ENCODE measurements at regions not wholly inside any gene's neighbourhood (a gene's known extent, or its start where the extent isn't known, plus 50 kb on each side); places are given as distances from the start of the nearest gene placed in this dataset.

- H3K9me3 Mint-ChIP-seq: no peaks in the 10 kb centered on the region
- H3K4me3 Mint-ChIP-seq: no peak overlapping the region
- peaks cover 11% of the 10 kb centered on the region for H3K27me3 Mint-ChIP-seq (ENCODE audit: low read depth)
- no peaks in the 10 kb centered on the region for H3K36me3 Mint-ChIP-seq (ENCODE audit: low read depth)
- DNase-seq (ENCODE audit: low spot score): no peak
- H3K27ac Mint-ChIP-seq: no peak overlapping the region
- H3K4me1 Mint-ChIP-seq (ENCODE audit: low read depth): no peaks in the 10 kb centered on the region
These were observed 59.0 kb downstream of the RPS29 start for GRCh38 chr14:49527221-49527620.

- Mint-ChIP-seq H3K9me3 (no peaks in the 10 kb centered on the region), H3K27me3 (ENCODE audit: low read depth) (peaks cover 9% of the 10 kb centered on the region), H3K4me3 (no peak overlapping the region), H3K36me3 (ENCODE audit: low read depth) (no peaks in the 10 kb centered on the region), H3K4me1 (ENCODE audit: low read depth) (no peaks in the 10 kb centered on the region), H3K27ac (no peak overlapping the region)
- DNase-seq (ENCODE audit: low spot score): no peak
These were observed 60.1 kb downstream of the RPS29 start for GRCh38 chr14:49526101-49526500.

GRCh38 chr14:49516286-49516685, 69.9 kb downstream of the RPS29 start:
- Mint-ChIP-seq H3K36me3 (ENCODE audit: low read depth) (no peaks in the 10 kb centered on the region), H3K27me3 (ENCODE audit: low read depth) (no peaks in the 10 kb centered on the region), H3K27ac (no peak overlapping the region), H3K9me3 (no peaks in the 10 kb centered on the region), H3K4me3 (no peak overlapping the region), H3K4me1 (ENCODE audit: low read depth) (no peaks in the 10 kb centered on the region)
- no peak for DNase-seq (ENCODE audit: low spot score)

GRCh38 chr14:49512571-49512970, 73.6 kb downstream of the RPS29 start:
- H3K27ac Mint-ChIP-seq: no peak overlapping the region
- H3K27me3 Mint-ChIP-seq (ENCODE audit: low read depth): no peaks in the 10 kb centered on the region
- DNase-seq (ENCODE audit: low spot score): no peak
- H3K36me3 Mint-ChIP-seq (ENCODE audit: low read depth): no peaks in the 10 kb centered on the region
- no peaks in the 10 kb centered on the region for H3K9me3 Mint-ChIP-seq
- H3K4me1 Mint-ChIP-seq (ENCODE audit: low read depth): no peaks in the 10 kb centered on the region
- no peak overlapping the region for H3K4me3 Mint-ChIP-seq

GRCh38 chr14:49512147-49512551, 74.0 kb downstream of the RPS29 start:
- no peak for DNase-seq (ENCODE audit: low spot score)
- Mint-ChIP-seq H3K36me3 (ENCODE audit: low read depth) (no peaks in the 10 kb centered on the region), H3K4me3 (no peak overlapping the region), H3K9me3 (no peaks in the 10 kb centered on the region), H3K27me3 (ENCODE audit: low read depth) (no peaks in the 10 kb centered on the region), H3K4me1 (ENCODE audit: low read depth) (no peaks in the 10 kb centered on the region), H3K27ac (no peak overlapping the region)

GRCh38 chr14:49508124-49508523, 78.1 kb downstream of the RPS29 start:
- DNase-seq (ENCODE audit: low spot score): no peak
- Mint-ChIP-seq H3K4me3 (no peak overlapping the region), H3K27me3 (ENCODE audit: low read depth) (no peaks in the 10 kb centered on the region), H3K4me1 (ENCODE audit: low read depth) (peaks cover 3% of the 10 kb centered on the region), H3K9me3 (no peaks in the 10 kb centered on the region), H3K27ac (no peak overlapping the region), H3K36me3 (ENCODE audit: low read depth) (no peaks in the 10 kb centered on the region)

GRCh38 chr14:49506650-49507049, 79.5 kb downstream of the RPS29 start:
- DNase-seq (ENCODE audit: low spot score): no peak
- H3K4me3 Mint-ChIP-seq: no peak overlapping the region
- H3K4me1 Mint-ChIP-seq (ENCODE audit: low read depth): peaks cover 3% of the 10 kb centered on the region
- H3K27me3 Mint-ChIP-seq (ENCODE audit: low read depth): peaks cover 4% of the 10 kb centered on the region
- no peaks in the 10 kb centered on the region for H3K36me3 Mint-ChIP-seq (ENCODE audit: low read depth)
- H3K9me3 Mint-ChIP-seq: no peaks in the 10 kb centered on the region
- H3K27ac Mint-ChIP-seq: no peak overlapping the region

GRCh38 chr14:49505041-49505766, 81.0 kb downstream of the RPS29 start:
- H3K27ac Mint-ChIP-seq: no peak overlapping the region
- H3K27me3 Mint-ChIP-seq (ENCODE audit: low read depth): peaks cover 9% of the 10 kb centered on the region
- H3K4me1 Mint-ChIP-seq (ENCODE audit: low read depth): peaks cover 3% of the 10 kb centered on the region
- H3K4me3 Mint-ChIP-seq: no peak overlapping the region
- DNase-seq (ENCODE audit: low spot score): no peak
- H3K9me3 Mint-ChIP-seq: no peaks in the 10 kb centered on the region
- no peaks in the 10 kb centered on the region for H3K36me3 Mint-ChIP-seq (ENCODE audit: low read depth)

- H3K4me3 Mint-ChIP-seq: no peak overlapping the region
- H3K9me3 Mint-ChIP-seq: no peaks in the 10 kb centered on the region
- H3K27ac Mint-ChIP-seq: no peak overlapping the region
- H3K4me1 Mint-ChIP-seq (ENCODE audit: low read depth): no peaks in the 10 kb centered on the region
- DNase-seq (ENCODE audit: low spot score): no peak
- H3K27me3 Mint-ChIP-seq (ENCODE audit: low read depth): peaks cover 13% of the 10 kb centered on the region
- H3K36me3 Mint-ChIP-seq (ENCODE audit: low read depth): no peaks in the 10 kb centered on the region
These were observed 88.3 kb downstream of the RPS29 start for GRCh38 chr14:49497725-49498348.

GRCh38 chr14:49497267-49497666, 88.9 kb downstream of the RPS29 start:
- H3K36me3 Mint-ChIP-seq (ENCODE audit: low read depth): no peaks in the 10 kb centered on the region
- DNase-seq (ENCODE audit: low spot score): no peak
- H3K4me1 Mint-ChIP-seq (ENCODE audit: low read depth): no peaks in the 10 kb centered on the region
- H3K9me3 Mint-ChIP-seq: no peaks in the 10 kb centered on the region
- no peak overlapping the region for H3K27ac Mint-ChIP-seq
- no peak overlapping the region for H3K4me3 Mint-ChIP-seq
- peaks cover 13% of the 10 kb centered on the region for H3K27me3 Mint-ChIP-seq (ENCODE audit: low read depth)

- Mint-ChIP-seq H3K27ac (no peak overlapping the region), H3K4me1 (ENCODE audit: low read depth) (no peaks in the 10 kb centered on the region), H3K9me3 (no peaks in the 10 kb centered on the region), H3K27me3 (ENCODE audit: low read depth) (peaks cover 4% of the 10 kb centered on the region), H3K36me3 (ENCODE audit: low read depth) (no peaks in the 10 kb centered on the region), H3K4me3 (no peak overlapping the region)
- DNase-seq (ENCODE audit: low spot score): no peak
These were observed 91.3 kb downstream of the RPS29 start for GRCh38 chr14:49494836-49495235.

- no peak for DNase-seq (ENCODE audit: low spot score)
- H3K36me3 Mint-ChIP-seq (ENCODE audit: low read depth): no peaks in the 10 kb centered on the region
- no peak overlapping the region for H3K4me3 Mint-ChIP-seq
- H3K27me3 Mint-ChIP-seq (ENCODE audit: low read depth): peaks cover 7% of the 10 kb centered on the region
- no peaks in the 10 kb centered on the region for H3K4me1 Mint-ChIP-seq (ENCODE audit: low read depth)
- no peaks in the 10 kb centered on the region for H3K9me3 Mint-ChIP-seq
- H3K27ac Mint-ChIP-seq: no peak overlapping the region
These were observed 92.6 kb downstream of the RPS29 start for GRCh38 chr14:49493557-49493956.

- Mint-ChIP-seq H3K4me1 (ENCODE audit: low read depth) (no peaks in the 10 kb centered on the region), H3K9me3 (no peaks in the 10 kb centered on the region), H3K27ac (no peak overlapping the region), H3K27me3 (ENCODE audit: low read depth) (peaks cover 8% of the 10 kb centered on the region), H3K36me3 (ENCODE audit: low read depth) (no peaks in the 10 kb centered on the region), H3K4me3 (no peak overlapping the region)
- no peak for DNase-seq (ENCODE audit: low spot score)
These were observed 94.0 kb downstream of the RPS29 start for GRCh38 chr14:49492151-49492550.

GRCh38 chr14:49489341-49489740, 96.8 kb downstream of the RPS29 start:
- Mint-ChIP-seq H3K4me1 (ENCODE audit: low read depth) (no peaks in the 10 kb centered on the region), H3K27ac (no peak overlapping the region), H3K4me3 (no peak overlapping the region), H3K9me3 (no peaks in the 10 kb centered on the region), H3K36me3 (ENCODE audit: low read depth) (no peaks in the 10 kb centered on the region), H3K27me3 (ENCODE audit: low read depth) (peaks cover 22% of the 10 kb centered on the region)
- no peak for DNase-seq (ENCODE audit: low spot score)

- Mint-ChIP-seq H3K36me3 (ENCODE audit: low read depth) (no peaks in the 10 kb centered on the region), H3K27ac (no peak overlapping the region), H3K9me3 (no peaks in the 10 kb centered on the region), H3K27me3 (ENCODE audit: low read depth) (peaks cover 22% of the 10 kb centered on the region), H3K4me3 (no peak overlapping the region), H3K4me1 (ENCODE audit: low read depth) (peaks cover 4% of the 10 kb centered on the region)
- DNase-seq (ENCODE audit: low spot score): no peak
These were observed 98.9 kb downstream of the RPS29 start for GRCh38 chr14:49487238-49487637.
